Endothelial cell of umbilical vein (primary cell): ENCODE measurements at regions not wholly inside any gene's neighbourhood (a gene's known extent, or its start where the extent isn't known, plus 50 kb on each side); places are given as distances from the start of the nearest gene placed in this dataset.
A peak's percentile ranks its signal among the peaks of the same experiment; 100 is the strongest.

ENCODE experiments used
- BruUV-seq: library from RNA; stranded (reverse); fragments of 400-500 nt; replicated peaks from 2 replicates; lab custom pipeline; 2021; lab: Mats Ljungman, UMichigan
- CTCF ChIA-PET: fragments of 300-600, 350-600 bp; sonication (Branson Sonifier 250); formaldehyde crosslinking; loops from one replicate; lab custom pipeline; 2021; ENCODE audit warnings: antibody characterized with exemption, inconsistent platforms; lab: Charles Lee
- POLR2A ChIA-PET: fragments of 300-600, 350-600 bp; sonication (Branson Sonifier 250); formaldehyde crosslinking; loops from one replicate; lab custom pipeline; 2021; ENCODE audit warnings: antibody characterized with exemption, inconsistent platforms; lab: Charles Lee
- DNase-seq: peaks from one replicate; pipeline ENCODE4 v3.0.0-alpha.2; 2011; ENCODE audit warnings: low read depth, low spot score
- FAIRE-seq: peaks from 2 replicates; lab custom pipeline; 2011; peaks lifted over from hg19 to GRCh38; lab: Jason Lieb, UNC
- H2AFZ ChIP-seq: 2 replicates; pipeline ENCODE4 v1.6.0; 2012; ENCODE audit warnings: low read depth, low read length, control low read depth, inconsistent platforms
- H3K27ac ChIP-seq: 2 replicates; pipeline ENCODE4 v1.5.1; 2011; ENCODE audit warnings: low read depth, mild to moderate bottlenecking, control low read depth, low read length, moderate library complexity; ENCODE audit not compliant: insufficient read depth
- H3K27me3 ChIP-seq, 2 experiments: 2 replicates each; pipeline versions ENCODE4 v1.6.0 to v1.6.1; 2011; ENCODE audit warnings: low read length in 2 of 2, mixed read lengths in 1 of 2; ENCODE audit not compliant: control insufficient read depth in 2 of 2, insufficient read depth in 2 of 2
- H3K36me3 ChIP-seq, 2 experiments: 2 replicates in 1 of 2; 3 replicates in 1 of 2; pipeline ENCODE4 v1.5.1; 2011; ENCODE audit warnings: low read length in 2 of 2, mild to moderate bottlenecking in 1 of 2, moderate library complexity in 1 of 2; ENCODE audit not compliant: control insufficient read depth in 2 of 2, insufficient read depth in 2 of 2; ENCODE audit errors: extremely low read depth in 1 of 2
- H3K4me1 ChIP-seq: 3 replicates; pipeline ENCODE4 v1.5.1; 2011; ENCODE audit warnings: mild to moderate bottlenecking, low read length; ENCODE audit not compliant: control insufficient read depth, insufficient read depth; ENCODE audit errors: extremely low read depth
- H3K4me2 ChIP-seq: 2 replicates; pipeline ENCODE4 v1.6.1; 2011; ENCODE audit warnings: low read length, control low read depth, mixed read lengths; ENCODE audit not compliant: insufficient read depth
- H3K4me3 ChIP-seq, 3 experiments: fragments of 200-600 bp in 1 of 3; sonication (generic), shearing (Covaris generic) in 1 of 3; replicated peaks in 1 of 3; 2 replicates each; pipeline ENCODE4 v1.5.1; 2011 to 2016; ENCODE audit warnings: control low read depth in 3 of 3, low read length in 3 of 3, mild to moderate bottlenecking in 2 of 3, inconsistent platforms in 1 of 3, low read depth in 1 of 3, moderate library complexity in 1 of 3; ENCODE audit not compliant: insufficient read depth in 1 of 3
- H3K79me2 ChIP-seq: 2 replicates; pipeline ENCODE4 v1.6.0; 2012; ENCODE audit warnings: low read length, inconsistent platforms; ENCODE audit not compliant: control insufficient read depth, insufficient read depth
- H3K9ac ChIP-seq: replicated peaks from 2 replicates; pipeline ENCODE3; 2011; ENCODE audit warnings: low read length, control low read depth; ENCODE audit not compliant: insufficient read depth; ENCODE audit errors: extremely low read depth
- H3K9me1 ChIP-seq: replicated peaks from 3 replicates; pipeline ENCODE4 v1.6.0; 2011; ENCODE audit warnings: mild to moderate bottlenecking, low read length; ENCODE audit not compliant: control insufficient read depth, insufficient read depth; ENCODE audit errors: extremely low read depth
- H3K9me3 ChIP-seq: replicated peaks from 2 replicates; pipeline ENCODE4 v1.5.1; 2012; ENCODE audit warnings: low read length, inconsistent platforms; ENCODE audit not compliant: control insufficient read depth, insufficient read depth
- H4K20me1 ChIP-seq: replicated peaks from 2 replicates; pipeline ENCODE3; 2011; ENCODE audit warnings: mild to moderate bottlenecking, low read length; ENCODE audit not compliant: control insufficient read depth, insufficient read depth; ENCODE audit errors: extremely low read depth
- EZH2 ChIP-seq: IDR thresholded peaks from 2 replicates; pipeline ENCODE4 v1.6.1; 2012; ENCODE audit warnings: borderline replicate concordance, low read depth, mild to moderate bottlenecking, moderate library complexity, low read length, inconsistent platforms; ENCODE audit not compliant: severe bottlenecking
- FOS ChIP-seq: IDR thresholded peaks from 2 replicates; pipeline ENCODE4 v1.6.1; 2011; ENCODE audit warnings: mild to moderate bottlenecking, low read length, moderate library complexity, borderline replicate concordance; ENCODE audit not compliant: insufficient read depth
- GATA2 ChIP-seq: IDR thresholded peaks from 2 replicates; pipeline ENCODE4 v1.7.0; 2011; ENCODE audit warnings: low read depth, mild to moderate bottlenecking, moderate library complexity, mixed read lengths, low read length; ENCODE audit not compliant: insufficient read length, insufficient read depth
- JUN ChIP-seq: IDR thresholded peaks from 2 replicates; pipeline ENCODE4 v1.6.1; 2011; ENCODE audit warnings: borderline replicate concordance, low read depth; ENCODE audit not compliant: insufficient read length, insufficient read depth
- MYC ChIP-seq: IDR thresholded peaks from one replicate; pipeline ENCODE4 v1.6.1; 2011; ENCODE audit warnings: mild to moderate bottlenecking, low read depth, low read length
- POLR2A ChIP-seq: IDR thresholded peaks from 2 replicates; pipeline ENCODE4 v1.6.1; 2012; ENCODE audit warnings: low read depth, mild to moderate bottlenecking, control low read depth, low read length
- POLR2AphosphoS5 ChIP-seq: IDR thresholded peaks from 2 replicates; pipeline ENCODE4 v1.6.1; 2012; ENCODE audit warnings: low read depth, mild to moderate bottlenecking, control low read depth, low read length, moderate library complexity; ENCODE audit not compliant: insufficient read depth
- dilution Hi-C: fragments of 300-500 bp; cut with MboI; formaldehyde crosslinking; loops from one replicate; pipeline ENCODE4 v1.15.0; 2019; ENCODE audit warnings: low sequenced_read_pairs; ENCODE audit not compliant: extremely low pct_ligation_motif_present
- intact Hi-C: fragments of 100-400 bp; cut with micrococcal nuclease; formaldehyde crosslinking; loops from one replicate; pipeline ENCODE4 v1.10.0; 2022
- TF ChIP-seq, protein P1 (sequence below), 2 donors: IDR thresholded peaks; 1 replicate in 1 of 2; 2 replicates in 1 of 2; pipeline ENCODE4 v1.5.1; 2011; ENCODE audit warnings: low read length in 2 of 2, mild to moderate bottlenecking in 2 of 2, moderate library complexity in 2 of 2, control low read depth in 1 of 2, inconsistent platforms in 1 of 2, low read depth in 1 of 2; ENCODE audit not compliant: insufficient read depth in 1 of 2; ENCODE audit errors: extremely low read depth in 1 of 2
- TF ChIP-seq, protein P2 (sequence below): IDR thresholded peaks from 2 replicates; pipeline ENCODE4 v1.6.1; 2011; ENCODE audit not compliant: insufficient read depth, insufficient read length

DNA sequence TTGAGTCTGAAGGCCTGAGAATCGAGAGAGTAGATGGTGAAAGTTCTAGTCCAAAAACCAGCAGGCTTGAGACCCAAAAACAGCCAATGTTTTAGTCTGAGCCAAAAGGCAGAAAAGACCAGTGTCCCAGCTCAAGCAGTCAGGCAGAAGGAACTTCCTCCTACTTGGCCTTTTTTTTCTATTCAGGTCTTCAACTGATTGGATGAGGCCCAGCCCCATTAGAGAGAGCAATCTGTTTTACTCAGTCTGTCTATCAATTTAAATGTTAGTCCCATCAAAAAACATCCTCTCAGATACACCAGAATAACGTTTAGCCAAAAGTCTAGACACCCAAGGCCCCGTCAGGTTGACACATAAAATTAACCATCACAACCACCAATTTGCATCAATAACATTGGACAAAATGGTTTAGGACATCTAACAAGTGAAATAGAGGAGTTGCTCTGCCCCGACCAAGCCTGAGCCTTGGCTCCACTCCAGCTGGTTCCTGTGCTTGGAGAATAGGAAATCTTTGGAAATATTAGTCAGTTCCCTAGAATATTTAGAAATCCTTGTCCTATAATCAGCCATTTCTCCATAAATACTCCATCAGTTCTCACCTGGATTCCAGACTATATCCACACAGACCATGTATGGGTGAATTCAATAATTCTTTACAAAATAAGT, 51.4 kb upstream of the LIPC start:
- peak; percentile 63 for FAIRE-seq
- dilution Hi-C loops = no loop called here
- Histone ChIP-seq H4K20me1 (no peaks in the 10 kb centered on the region), H3K4me2 (peak overlapping the region; percentile 1), H3K27ac (no peak overlapping the region), H3K9me3 (no peaks in the 10 kb centered on the region), H3K36me3 (no peaks in the 10 kb centered on the region), H2AFZ (no peak overlapping the region), H3K9ac (no peak overlapping the region), H3K9me1 (no peaks in the 10 kb centered on the region), H3K4me1 (peaks cover 9% of the 10 kb centered on the region), H3K27me3 (no peaks in the 10 kb centered on the region), H3K4me3 (no peak overlapping the region), H3K79me2 (no peaks in the 10 kb centered on the region)
- no TSS peak for BruUV-seq
- ChIA-PET POLR2A (no interaction called here), CTCF (interaction anchor here (1.1 kb wide), 1 partner anchor 12 kb away, joined by 3 read pairs; no protein-coding TSS in a partner anchor)
- intact Hi-C loops = no loop called here
- no peak for TF ChIP-seq EZH2
- no peak for TF ChIP-seq GATA2
- TF ChIP-seq, protein P1, sequence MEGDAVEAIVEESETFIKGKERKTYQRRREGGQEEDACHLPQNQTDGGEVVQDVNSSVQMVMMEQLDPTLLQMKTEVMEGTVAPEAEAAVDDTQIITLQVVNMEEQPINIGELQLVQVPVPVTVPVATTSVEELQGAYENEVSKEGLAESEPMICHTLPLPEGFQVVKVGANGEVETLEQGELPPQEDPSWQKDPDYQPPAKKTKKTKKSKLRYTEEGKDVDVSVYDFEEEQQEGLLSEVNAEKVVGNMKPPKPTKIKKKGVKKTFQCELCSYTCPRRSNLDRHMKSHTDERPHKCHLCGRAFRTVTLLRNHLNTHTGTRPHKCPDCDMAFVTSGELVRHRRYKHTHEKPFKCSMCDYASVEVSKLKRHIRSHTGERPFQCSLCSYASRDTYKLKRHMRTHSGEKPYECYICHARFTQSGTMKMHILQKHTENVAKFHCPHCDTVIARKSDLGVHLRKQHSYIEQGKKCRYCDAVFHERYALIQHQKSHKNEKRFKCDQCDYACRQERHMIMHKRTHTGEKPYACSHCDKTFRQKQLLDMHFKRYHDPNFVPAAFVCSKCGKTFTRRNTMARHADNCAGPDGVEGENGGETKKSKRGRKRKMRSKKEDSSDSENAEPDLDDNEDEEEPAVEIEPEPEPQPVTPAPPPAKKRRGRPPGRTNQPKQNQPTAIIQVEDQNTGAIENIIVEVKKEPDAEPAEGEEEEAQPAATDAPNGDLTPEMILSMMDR (IDR thresholded peaks at IDR 0.05; ENCODE audit: extremely low read depth in 1 of 2, insufficient read depth in 1 of 2, low read depth in 1 of 2, low read length in 2 of 2) = no peak
- TF ChIP-seq POLR2A = no peak
- no peak for TF ChIP-seq FOS
- TF ChIP-seq POLR2AphosphoS5 = no peak
- no peak for TF ChIP-seq JUN
- no peak for TF ChIP-seq MYC
- TF ChIP-seq, protein P2, sequence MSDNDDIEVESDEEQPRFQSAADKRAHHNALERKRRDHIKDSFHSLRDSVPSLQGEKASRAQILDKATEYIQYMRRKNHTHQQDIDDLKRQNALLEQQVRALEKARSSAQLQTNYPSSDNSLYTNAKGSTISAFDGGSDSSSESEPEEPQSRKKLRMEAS = no peak
- peak; percentile 62 for DNase-seq
